ENCODE measurements at regions not wholly inside any gene's neighbourhood (a gene's known extent, or its start where the extent isn't known, plus 50 kb on each side); places are given as distances from the start of the nearest gene placed in this dataset.
"Not testable (repeated sequence)": the region's sequence is repeated elsewhere in the genome, so short reads cannot be mapped to it uniquely, and the experiment has no call there.

- DNase-seq: not testable (repeated sequence)
Observed at GRCh38 chr2:242010252-242011166, 141.0 kb downstream of the RTP5 start.

DNA sequence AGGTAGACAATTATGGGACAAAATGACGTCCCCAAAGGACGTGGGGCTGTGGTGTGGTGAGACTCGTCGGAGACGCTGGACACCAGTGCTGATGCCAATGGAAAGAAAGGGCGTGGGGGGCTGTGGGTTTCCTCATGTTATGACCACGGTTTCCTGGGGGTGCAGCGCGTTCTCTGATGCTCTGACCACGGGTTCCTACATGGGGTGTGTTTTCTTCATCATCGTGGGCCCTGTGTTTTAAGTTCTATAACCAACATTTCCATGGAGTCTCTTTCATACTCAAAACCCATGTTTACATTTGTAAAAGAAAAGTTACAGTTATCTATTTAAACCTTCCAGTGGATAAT, 141.6 kb downstream of the RTP5 start:
- DNase-seq: no peak

- DNase-seq: no peak
Observed at GRCh38 chr2:242011516-242011915, 142.0 kb downstream of the RTP5 start.

GRCh38 chr2:242011991-242012764, 142.6 kb downstream of the RTP5 start:
- DNase-seq: no peak

- no peak for DNase-seq
Observed at GRCh38 chr2:242012956-242013764, 143.6 kb downstream of the RTP5 start.

DNA sequence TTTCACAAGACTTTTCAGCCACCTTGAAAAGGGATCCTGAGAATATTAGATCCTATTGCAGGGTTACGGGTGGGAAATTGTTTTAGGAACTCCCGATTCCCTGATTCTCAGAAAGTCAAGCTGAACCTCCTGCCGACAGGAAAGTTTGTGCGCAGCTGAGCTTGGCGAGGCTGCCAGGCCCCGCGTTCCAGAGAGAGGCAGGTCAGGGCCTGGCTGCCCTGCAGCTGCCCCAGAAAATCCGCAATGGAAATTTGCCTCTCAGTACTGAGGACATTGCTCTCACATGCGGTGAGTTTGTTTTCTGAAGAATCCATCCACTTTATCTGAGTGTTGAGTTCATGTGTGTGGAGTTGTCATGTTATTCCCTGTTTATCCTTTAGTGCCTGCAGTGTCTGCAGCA, 144.2 kb downstream of the RTP5 start:
- no peak for DNase-seq

- DNase-seq: no peak
Observed at GRCh38 chr2:242015108-242016065, 145.9 kb downstream of the RTP5 start.

DNA sequence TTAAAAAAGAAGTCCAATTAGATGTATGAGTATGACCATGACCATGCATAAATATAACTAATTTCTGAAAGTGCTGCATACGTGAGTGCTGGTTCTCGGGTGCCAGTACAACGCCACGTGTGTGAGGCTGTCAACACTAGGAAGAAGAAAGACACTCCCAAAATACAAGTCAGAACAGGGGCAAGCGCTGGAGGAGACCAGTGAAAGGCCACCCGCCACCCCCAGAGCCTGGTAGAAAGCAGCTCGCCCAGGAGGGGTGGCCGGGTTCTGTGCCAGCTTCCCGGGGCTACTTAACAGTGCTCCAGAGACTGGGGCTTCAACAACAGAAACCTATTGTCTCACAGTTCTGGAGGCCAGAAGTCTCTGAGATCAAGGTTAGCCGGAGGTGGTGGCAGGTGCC, 147.6 kb downstream of the RTP5 start:
- DNase-seq: no peak

GRCh38 chr2:242018416-242018815, 148.9 kb downstream of the RTP5 start:
- not testable (repeated sequence) for DNase-seq

GRCh38 chr2:242019344-242019743, 149.8 kb downstream of the RTP5 start:
- DNase-seq: no peak

GRCh38 chr2:242020196-242021004, 150.9 kb downstream of the RTP5 start:
- DNase-seq: no peak

DNA sequence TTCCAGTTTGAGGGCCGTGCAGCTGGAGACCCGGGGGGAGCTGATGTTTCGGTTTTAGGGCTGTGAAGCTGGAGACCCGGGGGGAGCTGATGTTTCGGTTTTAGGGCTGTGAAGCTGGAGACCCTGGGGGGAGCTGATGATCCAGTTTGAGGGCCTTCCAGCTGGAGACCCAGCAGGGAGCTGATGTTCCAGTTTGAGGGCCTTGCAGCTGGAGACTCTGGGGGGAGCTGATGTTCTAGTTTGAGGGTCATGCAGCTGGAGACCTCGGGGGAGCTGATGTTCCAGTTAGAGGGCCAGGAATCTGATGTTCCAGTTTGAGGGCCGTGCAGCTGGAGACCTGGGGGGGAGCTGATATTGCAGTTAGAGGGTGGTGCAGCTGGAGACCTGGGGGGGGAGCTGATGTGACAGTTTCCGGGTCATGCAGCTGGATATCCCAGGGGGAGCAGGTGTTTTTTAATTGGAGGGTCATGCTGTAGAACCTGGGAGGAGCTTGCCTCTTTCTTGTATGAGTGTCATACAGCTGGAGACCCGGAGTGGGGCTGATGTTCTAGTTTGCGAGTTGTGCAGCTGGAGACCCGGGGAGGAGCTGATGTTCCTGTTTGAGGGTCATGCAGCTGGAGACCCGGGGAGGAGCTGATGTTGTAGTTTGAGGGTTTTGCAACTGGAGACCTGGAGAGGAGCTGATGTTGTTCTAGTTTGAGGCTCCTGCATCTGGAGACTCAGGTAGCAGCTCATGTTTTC, 153.2 kb downstream of the RTP5 start:
- DNase-seq: no peak

DNA sequence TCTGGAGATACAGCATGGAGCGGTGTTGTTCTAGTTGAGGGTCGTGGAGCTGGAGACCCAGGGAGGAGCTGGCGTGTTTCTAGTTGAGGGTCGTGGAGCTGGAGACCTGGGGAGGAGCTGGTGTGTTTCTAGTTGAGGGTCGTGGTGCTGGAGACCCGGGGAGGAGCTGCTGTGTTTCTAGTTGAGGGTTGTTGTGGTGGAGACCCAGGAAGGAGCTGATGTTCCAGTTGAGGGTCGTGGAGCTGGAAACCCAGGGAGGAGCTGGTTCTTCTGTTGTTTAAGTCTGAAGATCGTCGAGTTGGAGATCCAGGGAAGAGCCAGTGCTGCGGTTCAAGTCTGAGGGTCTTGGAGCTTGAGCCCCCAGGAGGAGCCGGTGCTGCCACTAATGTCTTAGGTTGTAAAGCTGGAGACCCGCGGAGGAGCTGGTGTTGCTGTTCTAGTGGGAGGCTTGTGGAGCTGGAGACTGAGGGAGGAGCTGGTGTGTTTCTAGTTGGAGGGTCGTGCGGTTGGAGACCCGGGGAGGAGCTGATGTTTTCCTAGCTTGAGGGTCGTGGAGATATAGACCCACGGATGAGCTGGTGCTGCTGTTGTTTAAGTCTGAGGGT, 155.3 kb downstream of the RTP5 start:
- DNase-seq: no peak

- DNase-seq: no peak
Observed at GRCh38 chr2:242027676-242028450, 158.3 kb downstream of the RTP5 start.

DNA sequence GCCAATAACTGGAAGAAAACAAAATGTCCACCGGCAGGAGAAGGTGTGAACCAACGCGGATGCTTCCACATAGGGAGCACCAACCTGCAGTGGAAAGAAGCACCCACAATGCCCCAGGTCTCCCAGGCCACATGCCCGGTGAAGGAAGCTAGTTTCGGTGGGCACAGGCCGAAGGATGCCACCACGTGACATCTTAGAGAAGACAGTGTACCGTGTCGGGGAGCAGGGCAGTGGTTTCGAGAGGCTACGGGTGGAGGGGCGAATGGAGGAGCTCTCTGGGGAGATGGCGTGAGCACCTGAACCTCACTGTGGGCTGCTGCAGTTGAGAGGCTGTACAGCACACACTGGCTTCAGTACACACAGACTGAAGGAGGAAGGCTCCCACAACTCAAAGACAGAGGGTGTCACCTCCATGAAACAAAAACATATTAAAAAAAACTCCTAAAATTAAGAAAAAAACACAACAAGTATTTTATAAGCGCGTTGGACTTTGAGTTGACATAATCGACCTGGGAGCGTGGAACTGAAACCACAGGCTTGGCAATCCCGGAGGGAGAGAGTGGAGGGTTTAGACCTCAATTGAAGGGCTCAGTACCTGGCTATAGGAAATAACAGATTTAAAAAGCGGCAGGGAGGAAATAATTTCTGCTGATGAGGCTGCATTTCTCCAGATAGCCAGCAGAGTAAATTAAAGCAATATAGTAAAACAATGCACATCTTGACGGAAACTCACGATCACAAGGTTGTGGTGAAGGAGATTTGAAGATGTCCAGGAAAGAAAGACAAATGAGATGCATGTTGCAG, 160.1 kb downstream of the RTP5 start:
- DNase-seq: no peak

- no peak for DNase-seq
Observed at GRCh38 chr2:242030226-242030575, 160.7 kb downstream of the RTP5 start.

DNA sequence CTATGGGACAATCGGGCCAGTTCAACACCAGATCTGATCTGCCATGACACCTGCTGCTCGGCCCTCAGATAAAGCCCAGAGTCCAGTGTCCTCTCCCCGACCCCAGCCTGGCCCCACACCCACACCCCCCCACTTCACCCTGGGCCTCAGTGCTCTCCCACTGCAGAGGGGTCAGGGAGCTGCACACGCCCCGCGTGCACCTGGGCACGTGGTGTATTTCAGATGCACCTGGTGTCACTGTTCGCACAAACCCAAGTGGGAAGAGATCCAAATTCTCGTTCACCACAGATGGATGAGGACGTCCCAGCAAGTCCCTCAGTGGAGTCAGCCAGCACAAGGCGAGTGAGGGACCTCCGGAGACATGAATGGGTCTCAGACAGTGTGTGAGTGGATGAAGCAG, 161.3 kb downstream of the RTP5 start:
- DNase-seq: no peak

DNA sequence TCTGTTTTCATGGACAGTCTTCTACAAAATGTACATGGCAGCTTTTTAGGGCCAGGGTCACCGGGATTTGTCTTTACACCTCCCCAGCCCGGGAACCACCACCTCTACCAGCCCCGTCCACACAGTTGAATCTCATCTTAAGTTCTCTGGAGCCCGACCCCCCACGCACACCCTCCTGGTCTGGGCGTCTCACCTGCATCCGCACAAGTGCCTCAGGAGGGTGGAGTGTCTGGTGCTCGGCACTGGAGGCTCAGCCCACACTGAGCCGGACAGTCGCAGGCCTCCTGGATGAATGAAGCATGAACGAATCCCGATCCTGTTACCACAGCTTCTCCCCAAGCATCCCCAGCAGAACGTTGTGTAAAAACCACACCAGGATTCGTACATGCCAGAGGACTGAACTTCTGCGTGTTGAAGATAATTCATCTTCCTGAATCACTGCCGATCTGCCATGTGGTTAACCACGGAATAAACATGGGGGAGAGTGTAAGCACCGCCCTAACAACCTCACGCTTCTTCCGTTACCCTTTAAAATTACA, 162.0 kb downstream of the RTP5 start:
- peak; percentile 65 for DNase-seq

Data from CD4-positive, alpha-beta T cell treated with Interleukin-12 subunit alpha and Interleukin-12 subunit beta, for 1 hour (primary cell).